Stimulated activated CD4-positive, alpha-beta T cell treated with anti-CD3 and anti-CD28 coated beads, TNF-alpha, amount 100 ng/mL, for 4 hours (primary cell): ENCODE measurements at regions not wholly inside any gene's neighbourhood (a gene's known extent, or its start where the extent isn't known, plus 50 kb on each side); places are given as distances from the start of the nearest gene placed in this dataset.
"Not testable (repeated sequence)": the region's sequence is repeated elsewhere in the genome, so short reads cannot be mapped to it uniquely, and the experiment has no call there.

Experiments
- DNase-seq, 3 experiments: peaks; one replicate each; pipeline ENCODE4 v3.0.0-alpha.2; 2020; ENCODE audit warnings: low read depth in 3 of 3

DNA sequence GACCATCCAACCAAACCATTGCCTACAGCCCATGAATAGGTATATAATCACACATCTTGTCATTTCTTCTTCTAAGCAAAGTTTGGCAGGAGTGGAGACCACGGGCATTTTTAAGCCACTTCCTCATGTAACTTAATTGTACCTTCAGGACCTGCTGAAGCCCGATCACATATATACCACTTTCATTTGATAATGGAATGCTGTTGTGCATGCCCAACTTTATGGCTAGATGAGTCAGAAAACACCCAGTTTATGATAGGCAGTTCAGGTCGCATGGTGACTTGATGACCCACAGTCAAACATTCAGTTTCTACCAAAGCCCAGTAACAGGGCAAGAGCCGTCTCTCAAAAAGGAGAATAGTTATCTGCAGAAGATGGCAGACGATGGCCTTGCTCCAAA lies 2295.0 kb upstream of the ACO1 start:
- DNase-seq = no peak

DNA sequence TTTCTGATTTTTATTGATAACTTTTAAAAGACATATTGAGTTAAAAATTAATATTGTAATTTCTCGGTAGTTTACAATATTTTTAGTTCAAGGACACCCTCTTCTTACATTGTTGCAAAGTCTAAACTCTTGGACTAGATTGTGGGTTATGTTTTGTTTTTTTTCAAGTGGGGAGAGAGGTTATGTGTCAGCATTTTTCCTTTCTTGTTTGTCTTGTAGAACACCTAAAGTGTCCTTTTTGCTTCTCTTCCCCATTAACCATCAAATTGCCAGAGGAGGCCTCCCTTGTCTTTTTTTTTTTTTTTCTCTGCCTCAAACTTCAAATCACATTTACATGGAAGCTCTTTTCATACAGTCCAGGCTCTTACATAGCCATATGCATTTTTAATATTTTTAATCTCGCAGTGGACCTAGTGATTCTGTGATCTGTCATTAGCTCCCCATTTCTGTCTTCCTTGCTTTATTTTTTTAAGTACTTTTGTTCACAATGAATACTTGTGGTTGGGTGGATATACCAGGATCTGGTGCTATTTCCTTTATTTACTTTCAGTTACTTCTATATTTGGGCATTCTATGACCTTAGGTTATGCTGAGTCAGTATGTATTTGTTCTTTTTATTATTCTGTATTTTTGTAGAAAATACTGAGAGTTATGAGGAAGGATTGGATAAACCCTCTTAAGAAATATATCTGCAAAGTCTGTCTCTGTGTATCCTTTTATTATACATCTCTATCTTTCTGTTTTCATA lies 2280.6 kb upstream of the ACO1 start:
- DNase-seq = no peak

DNA sequence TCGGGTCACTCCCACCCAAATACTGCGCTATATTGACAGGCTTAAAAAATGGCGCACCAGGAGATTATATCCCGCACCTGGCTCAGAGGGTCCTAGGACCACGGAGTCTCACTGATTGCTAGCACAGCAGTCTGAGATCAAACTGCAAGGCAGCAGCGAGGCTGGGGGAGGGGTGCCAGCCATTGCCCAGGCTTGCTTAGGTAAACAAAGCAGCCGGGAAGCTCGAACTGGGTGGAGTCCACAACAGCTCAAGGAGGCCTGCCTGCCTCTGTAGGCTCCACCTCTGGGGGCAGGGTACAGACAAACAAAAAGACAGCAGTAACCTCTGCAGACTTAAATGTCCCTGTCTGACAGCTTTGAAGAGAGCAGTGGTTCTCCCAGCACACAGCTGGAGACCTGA lies 2277.3 kb upstream of the ACO1 start:
- DNase-seq = not testable (repeated sequence)

DNA sequence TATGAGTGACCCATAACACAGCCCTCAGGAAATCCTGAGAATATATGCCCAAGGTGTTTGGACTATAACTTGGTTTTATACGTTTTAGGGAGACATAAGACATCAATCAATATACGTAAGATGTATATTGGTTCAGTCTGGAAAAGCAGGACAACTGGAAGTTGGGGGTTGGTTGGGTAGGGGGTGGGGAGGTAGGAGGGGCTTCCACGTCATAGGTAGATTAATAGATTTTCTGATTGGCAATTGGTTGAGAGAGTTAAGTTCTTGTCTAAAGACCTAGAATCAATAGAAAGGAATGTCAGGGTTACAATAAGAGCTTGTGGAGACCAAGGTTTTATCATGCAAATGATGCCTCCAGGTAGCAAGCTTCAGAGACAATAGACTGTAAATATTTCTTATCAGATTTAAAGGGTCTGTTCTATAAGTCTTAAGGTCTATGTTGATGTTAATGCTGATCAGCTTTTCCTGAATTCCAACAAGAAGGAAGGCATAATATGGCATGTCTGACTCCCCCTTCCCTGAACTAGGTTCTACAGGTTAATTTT lies 2267.7 kb upstream of the ACO1 start:
- no peak for DNase-seq

DNA sequence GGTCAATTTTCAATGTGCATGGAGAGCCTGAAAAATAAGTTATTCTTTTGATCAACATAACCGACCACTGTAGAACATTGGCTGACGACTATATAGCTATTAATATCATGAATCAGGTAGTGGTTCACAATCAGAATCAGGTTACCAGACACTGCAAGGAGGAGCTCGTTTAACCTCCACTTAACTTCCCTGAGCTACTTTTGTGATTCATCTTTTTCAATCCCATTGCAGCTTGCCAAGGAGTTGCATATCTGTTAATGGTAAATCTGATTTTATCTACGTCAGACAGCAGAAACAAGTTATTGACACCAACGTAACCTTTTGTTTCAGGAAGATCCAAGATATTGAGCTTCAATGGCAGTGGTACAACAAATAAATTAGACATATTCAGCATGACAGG lies 2263.8 kb upstream of the ACO1 start:
- no peak for DNase-seq

DNA sequence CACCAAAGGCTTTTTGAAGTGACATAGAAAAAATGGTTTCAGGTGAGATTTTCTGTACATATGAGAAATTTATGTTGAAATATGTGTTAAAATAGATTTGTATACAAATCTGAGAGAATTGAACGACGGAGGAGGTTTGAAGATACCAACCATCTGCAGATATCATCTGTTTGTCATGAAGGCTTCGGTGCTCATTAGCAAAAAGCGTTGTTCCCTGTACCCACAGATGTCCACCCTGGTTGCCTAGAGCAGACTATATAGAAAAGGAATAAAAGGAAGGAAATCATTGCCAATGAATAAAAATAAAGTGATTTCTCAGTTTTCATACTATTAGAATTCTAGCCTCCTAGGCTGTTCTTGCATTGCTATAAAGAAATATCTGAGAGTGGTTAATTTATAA lies 2262.8 kb upstream of the ACO1 start:
- no peak for DNase-seq

DNA sequence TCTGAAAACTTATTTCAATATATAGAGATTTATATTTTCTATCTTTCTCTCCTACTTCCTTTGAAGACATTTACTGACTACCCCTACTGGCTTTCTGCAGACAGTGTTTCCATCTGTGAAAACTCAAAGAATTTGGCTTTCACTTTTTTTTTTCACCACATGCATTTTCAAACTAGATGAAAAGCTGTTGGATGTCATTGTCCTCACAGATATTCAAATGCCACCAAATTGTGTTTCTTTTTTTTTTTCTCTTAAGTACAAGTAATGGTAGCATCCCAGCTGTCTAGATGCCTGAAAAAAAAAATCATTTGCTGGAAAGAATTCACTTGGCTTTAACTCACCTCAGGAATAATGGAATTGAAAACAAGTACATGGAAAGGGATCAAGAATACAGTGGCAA lies 2258.6 kb upstream of the ACO1 start:
- DNase-seq = no peak

DNA sequence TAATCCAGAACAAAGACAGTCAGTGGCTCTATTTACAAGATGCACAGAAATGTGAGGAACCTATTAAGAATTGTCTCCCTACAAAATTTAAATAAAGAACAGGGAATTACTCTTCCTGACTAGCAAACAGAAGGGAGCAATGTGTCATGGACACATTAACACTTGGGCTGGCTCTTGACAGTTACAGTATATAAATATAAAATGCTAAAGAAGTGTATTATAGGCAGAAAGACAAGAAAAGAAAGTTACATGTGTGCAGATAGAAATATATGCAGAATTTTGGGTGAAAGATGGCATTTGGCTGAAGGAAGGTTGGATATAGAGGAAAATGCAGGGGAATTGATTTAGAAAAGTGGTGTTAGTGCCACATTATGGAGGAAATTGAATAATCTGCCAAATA lies 2257.1 kb upstream of the ACO1 start:
- DNase-seq = no peak

DNA sequence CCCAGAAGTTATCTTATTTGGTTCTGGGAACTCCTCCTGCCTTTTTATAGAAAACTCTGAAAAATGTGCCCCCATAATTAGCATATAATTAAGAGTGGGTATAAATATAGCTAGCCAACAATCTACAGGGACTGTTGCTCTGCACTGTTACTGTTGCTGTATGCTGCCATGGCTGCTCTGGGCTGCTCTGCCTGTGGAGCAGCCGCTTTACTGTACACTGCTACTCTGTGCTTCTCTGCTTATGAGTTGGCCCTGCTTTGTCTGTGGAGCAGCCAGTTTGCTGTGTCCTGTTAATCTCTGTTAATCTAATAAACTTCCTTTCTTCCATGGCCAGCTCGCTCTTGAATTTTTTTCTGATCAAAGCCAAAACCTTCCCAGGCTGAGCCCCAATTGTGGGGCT lies 2244.0 kb upstream of the ACO1 start:
- no peak for DNase-seq

DNA sequence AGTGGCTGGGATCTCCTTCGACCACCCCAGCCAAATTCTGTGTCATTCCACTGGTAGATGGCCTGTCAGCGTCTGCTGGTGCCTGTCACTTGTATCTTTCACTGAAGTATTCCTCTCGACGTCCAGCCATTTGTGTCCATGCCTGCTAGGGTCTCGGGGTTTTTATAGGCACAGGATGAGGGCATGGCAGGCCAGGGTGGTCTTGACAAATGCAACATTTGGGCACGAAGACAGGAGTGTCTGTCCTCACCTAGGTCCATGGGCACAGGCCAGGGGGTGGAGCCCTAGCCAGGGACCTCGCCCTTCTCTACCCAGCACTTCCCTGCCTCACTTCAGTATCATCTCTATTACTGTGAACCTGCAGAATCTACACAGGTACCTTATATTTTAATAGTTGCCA lies 2223.9 kb upstream of the ACO1 start:
- DNase-seq = no peak

DNA sequence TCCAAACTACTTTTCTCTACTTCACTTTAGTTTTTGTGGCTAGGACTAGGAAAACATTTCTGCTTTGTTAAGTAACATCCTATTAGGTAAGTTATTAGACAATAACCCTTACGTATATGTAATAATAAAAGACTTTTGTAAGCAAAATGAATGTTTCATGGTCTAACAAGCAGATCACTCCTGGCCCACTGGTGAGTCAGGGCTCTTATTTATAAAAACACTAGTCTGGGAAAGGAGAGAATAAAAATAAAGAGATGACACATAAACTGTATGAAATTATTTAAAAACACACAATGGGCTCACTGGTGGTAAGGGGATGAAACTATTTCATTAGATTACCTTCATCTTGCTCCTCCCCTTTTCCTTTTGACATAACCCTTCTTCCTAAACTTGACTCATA lies 2212.2 kb upstream of the ACO1 start:
- no peak for DNase-seq

DNA sequence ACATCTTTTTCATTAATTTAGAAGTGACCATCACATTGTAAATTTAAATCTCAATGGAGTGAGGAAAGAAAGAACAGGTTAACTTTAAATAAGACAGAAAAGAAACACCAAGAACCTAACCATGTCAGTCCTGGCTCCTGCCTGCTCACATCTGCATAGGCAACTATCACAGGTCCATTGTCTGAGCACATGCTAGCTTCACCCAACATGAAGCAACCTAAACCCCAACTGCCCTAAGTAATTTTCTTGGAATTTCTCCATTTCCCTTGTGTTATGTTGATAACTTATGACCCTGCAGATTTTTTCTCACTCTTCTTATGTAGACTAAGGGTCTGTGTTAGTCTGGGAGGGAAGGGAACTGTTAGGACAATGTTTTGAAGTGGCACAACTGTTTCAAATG lies 2205.8 kb upstream of the ACO1 start:
- DNase-seq = no peak

DNA sequence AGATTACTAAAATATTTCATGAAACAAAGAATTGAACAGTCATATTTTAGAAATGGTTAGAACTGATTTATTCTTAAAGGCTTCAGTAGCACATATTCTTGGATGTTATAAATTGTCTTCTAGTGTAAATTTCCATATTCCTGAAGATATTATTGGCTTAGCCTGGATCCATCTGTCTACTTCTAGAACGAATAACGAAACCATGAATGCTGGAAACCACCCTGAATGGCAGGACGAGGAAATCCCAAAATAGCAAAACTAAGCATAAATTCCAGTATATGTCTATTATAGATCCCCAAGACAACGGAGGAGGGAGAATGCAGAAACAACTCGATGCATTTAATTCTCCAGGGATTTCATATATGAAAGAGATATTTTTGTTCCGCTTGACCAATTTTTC lies 2191.0 kb upstream of the ACO1 start:
- DNase-seq = no peak

DNA sequence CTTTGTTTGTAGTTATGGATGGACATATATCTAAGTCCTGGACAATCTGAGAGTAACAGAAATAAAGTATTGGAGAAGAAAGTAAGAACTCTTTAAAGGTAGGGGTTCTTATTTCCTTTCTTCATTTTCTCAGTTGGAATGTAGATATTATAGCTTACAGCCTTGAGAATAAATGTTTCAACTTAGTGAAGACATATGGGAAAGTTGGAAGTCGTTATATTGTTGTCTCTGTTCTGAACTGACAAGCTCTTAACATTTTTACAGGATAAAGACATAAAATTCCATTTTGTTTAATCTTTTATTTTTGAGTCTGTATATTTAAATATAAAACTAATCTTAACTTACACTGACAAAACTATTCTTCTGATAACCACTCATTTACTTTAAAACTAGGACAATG lies 2187.5 kb upstream of the ACO1 start:
- DNase-seq = no peak

DNA sequence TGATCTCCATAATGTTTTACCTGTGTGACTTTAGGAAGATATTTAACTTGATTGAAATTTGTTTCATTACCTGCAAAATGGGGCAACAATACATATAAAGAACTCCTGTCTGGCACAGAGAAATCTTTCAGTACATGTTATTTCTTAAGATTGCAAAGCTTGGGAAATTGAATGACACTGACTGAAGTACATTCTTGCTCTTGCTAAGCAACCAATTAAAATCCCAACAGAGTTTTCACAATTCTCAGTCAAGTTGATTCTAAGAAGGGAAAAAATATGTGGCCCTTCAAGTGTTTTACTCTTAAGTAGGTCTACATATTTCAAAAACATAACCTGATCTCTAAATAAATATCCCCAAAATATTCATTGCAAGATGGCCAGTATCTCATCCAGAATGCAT lies 2187.0 kb upstream of the ACO1 start:
- DNase-seq = no peak

DNA sequence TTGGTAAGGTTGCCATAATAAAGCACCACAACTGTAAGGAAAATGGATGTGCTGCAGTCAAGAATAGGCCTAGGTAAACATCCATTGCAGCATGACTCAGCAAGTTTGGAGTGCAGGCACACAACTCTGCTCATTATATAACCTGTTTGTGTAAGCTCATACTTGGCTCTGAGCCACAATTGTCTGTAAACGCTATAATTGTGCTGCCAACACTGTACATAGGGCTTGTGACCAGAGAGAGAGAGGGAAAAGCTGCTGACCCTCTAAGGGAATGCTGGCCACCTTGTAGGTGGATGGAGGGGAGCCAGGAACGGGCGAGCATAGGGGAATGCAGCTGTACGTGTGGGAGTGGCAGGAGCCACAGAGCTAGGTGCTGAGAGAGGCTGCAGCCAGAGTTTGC lies 2186.5 kb upstream of the ACO1 start:
- DNase-seq = no peak

DNA sequence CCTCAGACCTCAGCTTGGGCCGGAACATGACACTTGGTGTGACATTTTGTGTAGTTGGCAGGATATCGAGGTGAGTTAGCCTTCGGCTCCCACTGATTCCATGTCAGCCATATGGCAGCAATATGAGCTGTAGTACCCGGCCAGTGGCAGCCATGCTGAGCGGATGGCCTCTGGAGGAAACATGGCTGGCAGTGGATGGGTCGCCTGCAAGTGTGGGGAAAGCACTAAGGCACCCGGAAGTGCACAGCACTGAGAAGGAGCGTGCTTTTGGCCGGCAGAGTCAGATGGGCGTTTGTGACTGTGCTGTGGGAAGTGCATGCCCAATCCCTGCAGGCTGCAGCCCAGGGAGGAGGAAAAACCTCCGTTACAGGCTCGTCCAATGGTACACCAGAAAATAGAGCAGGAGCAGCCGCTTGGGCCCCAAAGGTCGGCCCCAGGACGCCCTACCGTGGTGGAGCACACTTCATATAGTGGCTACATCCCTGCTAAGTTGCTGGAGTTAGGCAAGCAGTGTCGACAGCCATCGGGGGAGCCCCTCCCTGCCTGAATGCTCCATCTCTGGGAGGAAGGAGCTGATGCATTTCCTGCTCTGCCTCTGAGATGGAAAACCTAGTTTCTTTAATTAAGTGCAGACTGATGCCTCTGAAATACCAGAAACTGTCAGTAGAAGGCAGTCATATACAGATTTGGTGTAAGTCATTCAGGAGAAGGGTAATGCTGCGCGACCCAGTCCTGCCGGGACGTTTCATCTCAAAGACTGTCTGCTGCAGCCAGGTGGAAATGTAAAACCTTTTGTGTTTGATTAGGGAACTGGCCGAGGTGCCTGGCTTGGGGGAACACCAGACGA lies 2185.8 kb upstream of the ACO1 start:
- no peak for DNase-seq

DNA sequence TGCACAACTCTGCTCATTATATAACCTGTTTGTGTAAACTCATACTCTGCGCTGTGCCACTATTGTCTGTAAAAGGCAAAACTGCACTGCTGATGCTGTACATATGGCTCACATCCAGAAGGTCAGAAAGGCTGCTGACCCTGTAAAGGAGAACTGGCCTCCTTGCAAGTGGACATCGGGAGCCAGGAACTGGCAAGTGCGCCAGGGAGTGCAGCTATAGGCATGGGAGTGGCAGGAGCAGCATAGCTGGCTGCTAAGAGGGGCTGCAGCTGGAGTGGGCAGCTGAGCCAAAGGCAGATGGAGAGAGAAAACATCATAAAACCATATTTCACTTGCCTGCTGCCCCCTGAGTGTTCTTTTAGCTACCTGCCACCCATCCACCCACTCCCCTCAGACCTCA lies 2183.4 kb upstream of the ACO1 start:
- DNase-seq = no peak

DNA sequence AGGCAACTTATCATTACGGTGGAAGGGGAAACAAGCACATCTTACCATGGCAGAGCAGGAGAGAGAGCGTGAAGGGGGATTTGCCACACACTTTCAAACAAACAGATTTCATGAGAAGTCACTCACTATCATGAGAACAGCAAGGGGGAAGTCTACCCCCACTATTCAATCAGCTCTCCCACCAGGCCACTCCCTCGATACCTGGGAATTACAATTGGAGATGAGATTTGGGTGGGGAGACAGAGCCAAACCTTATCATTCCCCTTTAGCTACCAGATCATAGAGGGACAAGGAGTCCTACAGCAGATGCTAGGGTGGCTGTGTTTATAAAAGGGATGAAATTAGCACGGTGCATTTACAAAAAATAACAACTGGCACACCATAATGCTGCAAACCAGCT lies 2149.4 kb upstream of the ACO1 start:
- DNase-seq = no peak

DNA sequence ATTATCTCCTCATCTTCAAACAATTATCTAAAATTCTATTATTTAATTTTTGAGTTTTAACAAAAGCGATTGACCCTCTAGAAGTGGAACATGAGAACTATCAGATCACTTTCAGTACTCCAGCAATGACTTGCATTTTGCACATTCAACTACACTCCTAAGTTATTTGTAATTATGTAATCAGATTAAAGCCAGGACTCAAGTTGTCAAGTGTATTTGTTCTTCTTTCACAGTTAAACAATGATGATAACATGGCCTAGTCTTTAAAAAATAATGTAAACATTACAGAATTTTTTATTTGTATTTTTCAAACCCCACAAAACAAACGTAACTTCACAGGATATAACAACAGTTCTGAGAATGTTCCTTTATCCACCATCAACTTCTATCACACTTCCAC lies 2148.9 kb upstream of the ACO1 start:
- DNase-seq = no peak

DNA sequence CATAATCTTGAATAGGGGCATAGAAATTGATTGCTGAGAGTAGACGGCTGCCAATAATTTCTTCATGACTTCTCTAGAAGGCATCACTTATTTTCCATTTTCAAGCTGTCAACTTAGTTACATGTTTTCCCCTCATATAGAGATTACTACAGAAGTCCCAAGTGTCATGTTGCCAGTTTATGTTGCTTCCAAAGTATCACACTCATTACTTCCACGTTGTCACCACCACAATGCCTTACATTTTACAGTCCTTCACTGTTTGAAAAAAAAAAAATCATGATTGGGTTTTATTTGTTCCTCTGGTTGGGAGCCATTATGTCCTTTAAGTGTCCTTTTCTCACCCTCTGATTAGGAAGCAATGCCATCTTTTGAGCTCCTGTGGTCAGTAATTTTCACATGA lies 2144.6 kb upstream of the ACO1 start:
- DNase-seq = no peak

DNA sequence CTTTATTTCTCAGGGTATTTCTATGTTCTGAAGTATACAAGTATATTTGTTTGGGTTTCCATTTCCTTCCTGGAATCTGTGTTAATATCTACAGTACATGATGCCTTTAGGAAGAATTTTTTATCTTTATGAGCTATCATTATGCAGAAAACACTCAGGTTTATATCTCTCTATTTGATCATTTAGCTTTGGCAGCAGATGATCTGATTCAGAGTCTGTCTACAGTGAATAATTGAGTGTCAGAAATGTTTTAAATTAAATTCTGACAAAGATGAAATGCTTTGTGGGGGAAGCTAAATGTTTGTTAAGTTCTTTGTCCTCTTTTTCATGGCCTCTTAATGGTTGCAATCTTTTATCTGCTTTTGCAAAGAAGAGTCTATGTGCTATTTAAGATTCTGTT lies 2141.0 kb upstream of the ACO1 start:
- DNase-seq = no peak

DNA sequence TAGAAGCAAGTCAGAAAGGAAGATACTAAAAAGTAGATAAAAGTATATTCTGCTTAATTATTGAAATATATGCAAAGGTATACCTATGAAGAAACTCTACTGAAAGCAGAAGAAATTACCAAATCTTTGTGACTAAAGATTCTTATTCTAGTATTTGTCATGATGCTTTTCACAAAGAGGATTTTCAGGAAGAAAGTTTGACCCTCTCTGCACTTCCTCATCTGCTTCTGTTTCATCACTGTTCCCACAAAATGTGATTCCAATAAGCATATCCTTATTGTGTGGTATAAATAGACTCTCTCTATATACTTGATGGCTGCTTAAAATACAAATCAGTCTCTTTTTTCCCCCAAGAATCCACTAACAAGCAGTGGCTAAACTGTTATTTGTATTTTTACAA lies 2139.6 kb upstream of the ACO1 start:
- DNase-seq = no peak
